RWPE2 (cell line): ENCODE measurements at regions not wholly inside any gene's neighbourhood (a gene's known extent, or its start where the extent isn't known, plus 50 kb on each side); places are given as distances from the start of the nearest gene placed in this dataset.

ENCODE experiments used
- ATAC-seq: fragments of 200-7000 bp; cut with Tn5 transposase; 3 replicates; pipeline ENCODE4 v1.9.1; 2021; ENCODE audit warnings: low read depth
- DNase-seq: peaks from one replicate; pipeline ENCODE4 v3.0.0-alpha.2; 2020; ENCODE audit warnings: low spot score
- H3K27ac ChIP-seq: fragments of 450-650 bp; 2 replicates; pipeline ENCODE4 v1.5.1; 2017; ENCODE audit warnings: mild to moderate bottlenecking; ENCODE audit not compliant: poor library complexity, severe bottlenecking
- H3K27me3 ChIP-seq: fragments of 250-450 bp; sonication (Bioruptor Pico); 2 replicates; pipeline ENCODE4 v1.5.1; 2021; ENCODE audit warnings: mild to moderate bottlenecking, moderate library complexity; ENCODE audit not compliant: insufficient read depth, poor library complexity, severe bottlenecking
- H3K36me3 ChIP-seq: fragments of 250-450 bp; sonication (Bioruptor Pico); 2 replicates; pipeline ENCODE4 v1.5.1; 2020; ENCODE audit warnings: low read depth, mild to moderate bottlenecking, moderate library complexity
- H3K4me1 ChIP-seq: fragments of 250-450 bp; sonication (Bioruptor Pico); 2 replicates; pipeline ENCODE4 v1.5.1; 2021; ENCODE audit warnings: mild to moderate bottlenecking, moderate library complexity; ENCODE audit not compliant: insufficient read depth, poor library complexity, severe bottlenecking
- H3K4me3 ChIP-seq: fragments of 250-450 bp; sonication (Bioruptor Pico); 2 replicates; pipeline ENCODE4 v1.5.1; 2021; ENCODE audit warnings: mild to moderate bottlenecking, moderate library complexity; ENCODE audit not compliant: severe bottlenecking
- H3K9me3 ChIP-seq: fragments of 250-450 bp; sonication (Bioruptor Pico); 2 replicates; pipeline ENCODE4 v1.5.1; 2021; ENCODE audit warnings: mild to moderate bottlenecking, moderate library complexity; ENCODE audit not compliant: severe bottlenecking
- CTCF ChIP-seq: fragments of 450-650 bp; IDR thresholded peaks from one replicate; pipeline ENCODE4 v1.5.1; 2017; ENCODE audit warnings: mild to moderate bottlenecking, moderate library complexity; ENCODE audit not compliant: poor library complexity, severe bottlenecking

DNA sequence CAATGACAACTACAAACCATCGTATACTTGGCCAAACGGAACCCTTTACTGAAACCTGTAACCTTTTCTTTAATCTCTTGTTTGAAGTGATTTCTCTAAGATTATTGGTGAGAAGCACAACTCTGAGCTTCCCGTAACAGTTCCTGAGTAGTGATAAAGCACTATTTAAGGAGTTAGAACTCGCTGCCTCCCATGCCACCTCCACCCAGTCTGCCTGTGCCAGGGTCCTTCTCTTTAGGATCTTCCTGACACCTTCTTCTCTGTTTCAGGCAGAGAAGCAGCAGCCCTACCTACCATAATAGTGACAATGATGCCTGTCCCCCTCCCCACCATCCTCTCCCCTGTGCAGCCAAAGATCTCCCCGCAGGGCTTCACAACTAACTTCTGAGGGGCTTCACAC is 330.6 kb downstream of the ZSWIM6 start:
- H3K4me1 ChIP-seq: no peaks in the 10 kb centered on the region
- TF ChIP-seq CTCF: no peak
- H3K4me3 ChIP-seq: no peak overlapping the region
- no peak for DNase-seq
- no peak overlapping the region for H3K27ac ChIP-seq
- no peak for ATAC-seq
- H3K27me3 ChIP-seq: no peaks in the 10 kb centered on the region
- H3K9me3 ChIP-seq: no peaks in the 10 kb centered on the region
- H3K36me3 ChIP-seq: no peaks in the 10 kb centered on the region

DNA sequence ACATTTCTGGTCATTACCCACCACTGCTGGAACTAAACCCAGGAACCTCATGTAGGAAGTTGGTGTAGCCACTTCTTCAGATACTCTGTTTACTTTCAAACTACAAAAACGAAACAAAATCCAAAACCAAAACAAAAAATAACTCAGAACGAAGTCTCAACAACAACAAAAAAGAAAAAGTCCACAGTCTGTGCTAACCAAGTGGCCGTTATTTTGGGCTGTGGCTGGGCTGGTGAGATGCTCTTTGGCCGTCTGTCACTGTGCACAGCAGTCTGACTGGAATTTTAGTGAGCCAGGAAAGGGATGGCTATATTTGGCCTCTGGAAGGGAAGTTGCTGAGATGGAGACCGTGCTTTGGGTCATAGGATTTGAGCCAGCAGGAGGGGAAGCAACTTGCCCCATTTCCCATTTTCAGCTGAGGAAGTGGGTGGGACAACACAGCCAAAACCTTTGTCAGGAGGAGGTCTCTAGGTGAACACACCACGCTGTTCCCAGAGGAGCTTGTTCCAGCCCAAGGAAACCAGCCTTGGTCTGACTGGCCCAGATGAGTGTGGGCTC is 334.1 kb downstream of the ZSWIM6 start:
- no peaks in the 10 kb centered on the region for H3K36me3 ChIP-seq
- no peak for TF ChIP-seq CTCF
- DNase-seq (no peak), ATAC-seq (no peak)
- H3K9me3 ChIP-seq: no peaks in the 10 kb centered on the region
- H3K4me1 ChIP-seq: no peaks in the 10 kb centered on the region
- no peak overlapping the region for H3K4me3 ChIP-seq
- H3K27ac ChIP-seq: no peak overlapping the region
- no peaks in the 10 kb centered on the region for H3K27me3 ChIP-seq

DNA sequence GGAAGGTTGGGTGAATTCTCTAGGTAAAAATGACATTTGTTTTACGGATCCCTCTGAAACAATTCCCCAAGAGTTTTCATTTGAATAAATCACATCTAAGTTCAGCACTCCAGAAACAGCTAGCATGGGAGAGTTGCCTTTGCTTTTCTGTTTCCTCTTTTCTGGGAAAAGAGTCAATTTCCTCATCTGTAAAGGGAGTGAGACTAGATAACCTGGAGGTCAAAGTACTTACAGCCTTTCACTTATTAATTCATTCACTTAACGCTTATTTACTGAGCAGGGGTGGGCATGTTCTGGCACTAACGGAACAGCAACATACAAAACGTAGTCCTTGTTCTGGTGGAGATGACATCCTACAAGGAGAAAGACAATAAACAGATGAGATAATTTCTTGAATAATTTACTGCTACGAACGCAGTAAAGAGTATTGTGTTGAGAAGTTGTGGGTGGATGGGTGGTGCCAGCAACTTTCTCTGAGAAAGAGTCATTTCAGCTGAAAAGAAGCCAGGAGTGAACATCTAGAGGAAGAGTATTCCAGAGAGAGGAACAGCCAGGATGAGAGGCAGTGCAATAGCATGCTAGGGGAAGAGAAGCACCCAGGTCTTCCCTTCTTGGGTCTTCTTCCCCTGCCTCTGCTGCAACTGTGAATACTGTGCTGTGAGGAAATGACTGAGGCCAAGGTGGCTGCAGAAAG is 335.6 kb downstream of the ZSWIM6 start:
- no peak for ATAC-seq
- H3K4me1 ChIP-seq: no peaks in the 10 kb centered on the region
- no peak overlapping the region for H3K4me3 ChIP-seq
- no peaks in the 10 kb centered on the region for H3K36me3 ChIP-seq
- H3K27ac ChIP-seq: no peak overlapping the region
- H3K27me3 ChIP-seq: no peaks in the 10 kb centered on the region
- no peak for TF ChIP-seq CTCF
- no peak for DNase-seq
- no peaks in the 10 kb centered on the region for H3K9me3 ChIP-seq

- DNase-seq (no peak), ATAC-seq (no peak)
- Histone ChIP-seq H3K4me1 (peaks cover 2% of the 10 kb centered on the region), H3K27ac (no peak overlapping the region), H3K9me3 (no peaks in the 10 kb centered on the region), H3K36me3 (no peaks in the 10 kb centered on the region), H3K4me3 (no peak overlapping the region), H3K27me3 (no peaks in the 10 kb centered on the region)
- no peak for TF ChIP-seq CTCF
Measured at GRCh38 chr5:61669531-61669930, 337.5 kb downstream of the ZSWIM6 start.

DNA sequence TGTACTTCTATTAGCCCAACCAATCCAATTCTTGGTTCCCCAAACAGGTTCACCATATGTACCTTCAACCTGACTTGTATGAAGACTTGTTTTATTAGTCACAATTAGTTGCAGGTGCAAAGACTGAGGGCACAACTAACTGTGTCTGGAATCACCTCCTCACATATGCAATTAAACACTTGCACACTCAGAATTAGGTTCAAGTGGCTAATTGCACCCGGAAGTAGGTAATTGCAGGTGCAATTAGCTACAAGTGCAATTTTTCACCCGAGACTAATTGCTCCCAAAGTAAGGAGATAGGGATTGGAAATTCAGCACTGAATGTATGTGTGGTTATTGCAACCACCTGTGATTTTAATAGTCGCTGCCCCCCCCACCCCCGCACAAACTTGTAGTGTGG is 338.9 kb downstream of the ZSWIM6 start:
- no peak for TF ChIP-seq CTCF
- H3K9me3 ChIP-seq: no peaks in the 10 kb centered on the region
- H3K27ac ChIP-seq: no peak overlapping the region
- no peak overlapping the region for H3K4me3 ChIP-seq
- no peak for DNase-seq
- H3K36me3 ChIP-seq: no peaks in the 10 kb centered on the region
- H3K27me3 ChIP-seq: no peaks in the 10 kb centered on the region
- peaks cover 2% of the 10 kb centered on the region for H3K4me1 ChIP-seq
- no peak for ATAC-seq
